NCI-H748 (cell line): ENCODE measurements at regions not wholly inside any gene's neighbourhood (a gene's known extent, or its start where the extent isn't known, plus 50 kb on each side); places are given as distances from the start of the nearest gene placed in this dataset.
"Not testable (repeated sequence)": the region's sequence is repeated elsewhere in the genome, so short reads cannot be mapped to it uniquely, and the experiment has no call there.

Experiments
- DNase-seq: peaks from one replicate; lab custom pipeline; 2025; ENCODE audit not compliant: unreplicated experiment; lab: John Stamatoyannopoulos, UW

GRCh38 chr4:79663865-79664264, 255.8 kb upstream of the GK2 start:
- DNase-seq, result no peak

- DNase-seq, result no peak
Observed at GRCh38 chr4:79663141-79663540, 255.1 kb upstream of the GK2 start.

DNA sequence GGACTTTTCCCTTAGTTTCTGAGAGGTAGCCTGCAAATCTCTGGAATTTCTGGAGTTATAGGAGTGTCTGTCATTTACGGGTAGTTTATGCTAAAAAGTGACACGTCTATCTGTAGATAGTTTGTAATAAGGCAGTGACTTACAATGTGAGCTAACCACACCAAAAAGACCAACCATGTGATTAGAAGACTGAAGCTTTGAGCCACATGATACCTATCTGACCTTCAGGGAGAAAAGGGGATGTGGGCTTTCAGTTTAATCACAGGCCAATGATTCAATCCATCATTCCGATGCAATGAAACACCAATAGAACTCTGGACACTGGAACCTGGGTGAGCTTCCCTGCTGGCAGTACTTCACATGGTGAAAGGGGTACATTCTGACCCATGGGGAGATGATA, 254.6 kb upstream of the GK2 start:
- DNase-seq, result no peak

DNA sequence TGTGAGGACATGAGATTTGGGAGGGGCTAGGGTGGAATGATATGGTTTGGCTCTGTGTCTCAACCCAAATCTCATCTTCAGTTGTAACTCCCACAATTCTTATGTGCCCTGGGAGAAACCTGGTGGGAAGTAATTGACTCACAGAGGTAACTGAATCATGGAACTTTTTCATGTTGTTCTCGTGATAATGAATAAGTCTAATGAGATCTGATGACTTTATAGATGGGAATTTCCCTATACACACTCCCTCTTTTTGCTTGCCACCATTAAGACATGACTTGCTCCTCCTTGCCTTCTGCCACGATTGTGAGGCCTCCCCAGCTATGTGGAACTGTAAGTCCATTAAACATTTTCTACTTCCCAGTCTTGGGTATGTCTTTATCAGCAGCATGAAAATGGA, 253.2 kb upstream of the GK2 start:
- DNase-seq, result no peak

GRCh38 chr4:79659308-79659870, 251.4 kb upstream of the GK2 start:
- not testable (repeated sequence) for DNase-seq

- DNase-seq, result no peak
Observed at GRCh38 chr4:79657379-79657778, 249.4 kb upstream of the GK2 start.

DNA sequence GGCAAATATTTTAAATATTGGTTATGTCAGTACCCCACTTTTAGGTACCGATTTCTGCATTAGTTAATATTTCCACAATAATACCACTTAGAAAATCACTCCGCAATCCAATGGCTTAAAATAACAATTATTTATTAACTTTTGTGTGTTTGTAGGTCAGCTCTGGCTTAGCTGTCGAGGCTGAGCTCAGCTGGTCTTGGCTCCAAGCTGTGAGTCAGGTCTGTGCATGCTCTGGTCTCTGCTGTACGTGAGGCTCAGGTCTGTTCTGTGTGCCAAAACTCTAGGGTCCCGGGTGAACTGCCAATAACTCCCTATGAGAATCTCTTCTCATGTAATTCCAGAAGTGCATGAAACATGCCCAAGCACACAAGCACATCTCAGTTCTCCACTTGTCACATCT, 245.8 kb upstream of the GK2 start:
- DNase-seq, result no peak

- peak; percentile 16 for DNase-seq
Observed at GRCh38 chr4:79652738-79653137, 244.7 kb upstream of the GK2 start.

GRCh38 chr4:79652232-79652631, 244.2 kb upstream of the GK2 start:
- peak; percentile 62 for DNase-seq

GRCh38 chr4:79651456-79651855, 243.4 kb upstream of the GK2 start:
- peak; percentile 9 for DNase-seq

DNA sequence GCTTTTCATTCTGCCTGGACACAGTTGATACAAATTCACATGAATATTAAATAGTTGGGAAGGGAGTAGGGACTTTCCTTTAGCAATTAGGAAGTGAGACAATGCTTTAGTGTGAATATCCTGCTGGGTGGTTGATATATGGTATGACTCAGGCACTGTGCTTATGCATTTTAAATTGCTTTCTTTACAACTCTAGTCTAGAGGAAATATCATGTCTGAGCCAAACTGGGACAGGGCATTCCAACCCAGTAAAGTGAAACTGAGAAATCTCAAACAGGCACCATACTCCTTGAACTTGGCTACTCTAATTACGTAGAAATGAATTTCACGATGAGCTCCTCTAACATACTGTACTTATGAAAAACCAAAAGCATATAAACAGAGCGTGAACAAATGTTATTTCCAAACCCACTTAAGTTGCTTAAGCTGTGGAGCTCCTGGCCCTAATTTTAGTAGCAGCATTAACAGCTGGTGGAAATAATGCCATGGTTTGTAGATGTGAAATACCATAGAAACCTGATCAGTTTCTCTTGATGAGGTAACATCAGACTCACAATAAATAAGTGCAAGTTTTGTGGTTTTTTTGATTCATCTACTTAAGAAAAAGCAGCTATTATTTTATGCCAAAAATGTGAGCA, 242.9 kb upstream of the GK2 start:
- peak; percentile 18 for DNase-seq

GRCh38 chr4:79650217-79650616, 242.2 kb upstream of the GK2 start:
- no peak for DNase-seq

GRCh38 chr4:79645942-79646341, 237.9 kb upstream of the GK2 start:
- DNase-seq, result no peak

GRCh38 chr4:79638735-79639134, 230.7 kb upstream of the GK2 start:
- DNase-seq, result peak; percentile 61

DNA sequence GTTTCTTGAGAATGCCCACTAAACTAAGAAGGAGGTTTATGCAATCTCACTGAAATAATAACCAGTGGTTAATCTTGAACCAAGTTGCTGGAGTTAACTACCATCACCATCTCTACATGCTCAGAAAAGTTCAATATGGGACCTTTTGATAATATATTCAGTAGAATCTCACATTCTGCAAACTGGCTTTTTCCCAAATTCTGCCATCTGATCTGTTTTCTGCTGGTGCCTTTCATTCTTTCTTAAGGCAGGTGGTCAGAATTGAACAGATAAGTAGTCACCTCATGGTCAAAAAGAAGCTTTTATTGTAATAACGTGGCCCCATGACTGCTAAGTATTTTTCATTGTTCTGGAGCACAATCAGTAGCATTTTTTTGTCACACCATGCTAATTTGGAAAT, 229.0 kb upstream of the GK2 start:
- DNase-seq, result no peak

- no peak for DNase-seq
Observed at GRCh38 chr4:79634111-79634510, 226.1 kb upstream of the GK2 start.

- DNase-seq, result no peak
Observed at GRCh38 chr4:79632114-79632513, 224.1 kb upstream of the GK2 start.

- DNase-seq, result no peak
Observed at GRCh38 chr4:79626611-79627010, 218.6 kb upstream of the GK2 start.

- DNase-seq, result no peak
Observed at GRCh38 chr4:79626101-79626500, 218.1 kb upstream of the GK2 start.

DNA sequence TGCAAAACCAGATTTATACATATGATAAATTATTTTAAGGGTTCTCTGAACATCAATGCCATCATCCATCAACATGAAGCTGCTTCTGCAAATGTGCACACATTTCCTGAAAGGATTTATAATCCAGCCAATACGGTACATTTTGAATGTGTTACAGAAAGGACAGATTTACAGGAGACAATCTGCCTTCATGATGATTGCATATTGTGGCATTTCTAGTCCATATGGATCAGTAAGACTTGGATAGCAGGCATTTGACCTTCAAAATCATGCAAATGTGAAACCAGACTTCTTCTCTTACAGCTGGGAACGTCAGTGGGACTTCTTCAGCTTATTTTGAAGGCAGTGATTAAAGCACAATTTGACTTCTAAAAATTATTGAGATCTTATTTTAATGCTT, 217.3 kb upstream of the GK2 start:
- DNase-seq, result no peak

- DNase-seq, result peak; percentile 7
Observed at GRCh38 chr4:79623021-79623870, 215.2 kb upstream of the GK2 start.

DNA sequence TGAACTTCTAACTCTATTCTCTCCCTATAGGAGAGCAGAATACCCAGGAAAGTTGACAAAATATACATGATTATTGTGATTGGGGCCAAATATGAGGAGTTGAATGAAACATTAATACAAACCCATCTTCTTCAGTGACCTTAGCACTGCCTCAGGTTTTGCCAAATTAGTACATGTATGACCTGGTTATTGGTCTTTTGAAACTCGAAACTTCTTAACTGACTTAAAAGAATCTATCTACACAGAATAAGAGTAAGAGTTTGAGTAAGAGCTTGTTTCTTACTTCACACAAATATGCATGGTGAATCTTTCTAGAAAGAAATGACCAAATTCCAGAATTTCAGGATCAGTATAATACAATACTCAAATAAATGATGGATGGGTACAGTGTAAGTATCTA, 213.0 kb upstream of the GK2 start:
- DNase-seq, result no peak
